LNCAP (cell line): ENCODE measurements at regions not wholly inside any gene's neighbourhood (a gene's known extent, or its start where the extent isn't known, plus 50 kb on each side); places are given as distances from the start of the nearest gene placed in this dataset.

ENCODE experiments used
- TF ChIP-seq, protein P1 (sequence below): fragments of 450-650 bp; IDR thresholded peaks from 2 replicates; pipeline ENCODE4 v1.5.1; 2017; ENCODE audit warnings: mild to moderate bottlenecking

GRCh38 chr4:123871341-123871740, 474.7 kb downstream of the SPRY1 start:
- TF ChIP-seq, protein P1, sequence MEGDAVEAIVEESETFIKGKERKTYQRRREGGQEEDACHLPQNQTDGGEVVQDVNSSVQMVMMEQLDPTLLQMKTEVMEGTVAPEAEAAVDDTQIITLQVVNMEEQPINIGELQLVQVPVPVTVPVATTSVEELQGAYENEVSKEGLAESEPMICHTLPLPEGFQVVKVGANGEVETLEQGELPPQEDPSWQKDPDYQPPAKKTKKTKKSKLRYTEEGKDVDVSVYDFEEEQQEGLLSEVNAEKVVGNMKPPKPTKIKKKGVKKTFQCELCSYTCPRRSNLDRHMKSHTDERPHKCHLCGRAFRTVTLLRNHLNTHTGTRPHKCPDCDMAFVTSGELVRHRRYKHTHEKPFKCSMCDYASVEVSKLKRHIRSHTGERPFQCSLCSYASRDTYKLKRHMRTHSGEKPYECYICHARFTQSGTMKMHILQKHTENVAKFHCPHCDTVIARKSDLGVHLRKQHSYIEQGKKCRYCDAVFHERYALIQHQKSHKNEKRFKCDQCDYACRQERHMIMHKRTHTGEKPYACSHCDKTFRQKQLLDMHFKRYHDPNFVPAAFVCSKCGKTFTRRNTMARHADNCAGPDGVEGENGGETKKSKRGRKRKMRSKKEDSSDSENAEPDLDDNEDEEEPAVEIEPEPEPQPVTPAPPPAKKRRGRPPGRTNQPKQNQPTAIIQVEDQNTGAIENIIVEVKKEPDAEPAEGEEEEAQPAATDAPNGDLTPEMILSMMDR = no peak

DNA sequence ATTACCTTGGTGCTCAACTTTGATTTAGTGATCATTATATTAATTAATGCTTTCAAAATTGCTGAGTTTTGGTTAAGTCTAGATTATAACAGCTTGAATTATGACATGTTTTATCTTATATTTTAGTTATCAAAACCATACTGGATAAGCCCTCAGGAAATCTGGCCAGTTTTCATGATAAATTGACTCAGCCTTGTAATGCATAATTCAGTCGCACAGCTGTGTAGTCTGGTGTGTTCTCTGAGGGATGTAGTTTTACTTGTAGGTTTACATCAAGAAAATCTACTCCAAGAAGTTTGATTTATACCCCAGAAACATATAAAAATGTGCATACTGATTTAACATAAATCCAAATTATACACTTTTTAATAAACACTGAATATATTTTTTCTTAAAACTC, 477.5 kb downstream of the SPRY1 start:
- TF ChIP-seq, protein P1 = no peak

GRCh38 chr4:123876143-123876542, 479.5 kb downstream of the SPRY1 start:
- TF ChIP-seq, protein P1 = no peak

DNA sequence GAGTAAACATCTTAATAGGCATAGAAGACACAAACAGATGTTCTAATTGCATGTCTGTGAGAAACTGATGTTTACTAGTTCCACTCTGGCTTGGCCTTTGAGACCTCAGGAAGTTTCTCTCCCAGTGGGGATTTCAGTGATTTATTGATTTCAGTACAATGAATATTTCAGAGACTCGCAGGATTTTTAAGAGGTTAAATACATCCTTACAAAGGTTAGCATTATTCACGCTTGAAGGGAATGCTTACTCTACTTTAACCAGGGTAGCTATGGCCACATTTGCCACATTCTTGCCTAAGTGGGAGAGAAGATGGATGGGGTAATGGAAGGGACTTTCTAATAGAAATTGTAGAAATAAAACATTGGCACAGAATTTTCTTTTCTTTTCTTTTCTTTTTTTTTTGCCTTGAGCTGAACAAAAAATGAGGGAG, 480.1 kb downstream of the SPRY1 start:
- TF ChIP-seq, protein P1 = no peak

DNA sequence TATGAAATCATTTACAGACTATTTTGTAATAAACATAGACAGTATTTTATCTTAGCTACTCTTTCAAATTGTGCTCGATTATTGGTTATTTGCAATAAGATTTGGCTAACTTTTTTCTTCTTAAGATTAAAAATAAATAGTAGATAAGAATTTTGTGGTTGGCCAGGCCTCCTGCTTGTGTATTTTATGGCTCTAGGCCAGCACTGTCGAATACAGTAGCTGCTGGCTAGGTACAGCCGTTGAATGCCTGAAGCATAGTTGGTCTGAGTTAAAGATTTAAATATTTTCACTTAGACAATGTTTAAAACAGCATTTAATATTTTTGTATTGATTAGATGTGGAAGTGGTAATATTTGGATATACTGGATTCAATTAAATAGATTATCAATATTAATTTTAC, 481.0 kb downstream of the SPRY1 start:
- TF ChIP-seq, protein P1 = no peak

DNA sequence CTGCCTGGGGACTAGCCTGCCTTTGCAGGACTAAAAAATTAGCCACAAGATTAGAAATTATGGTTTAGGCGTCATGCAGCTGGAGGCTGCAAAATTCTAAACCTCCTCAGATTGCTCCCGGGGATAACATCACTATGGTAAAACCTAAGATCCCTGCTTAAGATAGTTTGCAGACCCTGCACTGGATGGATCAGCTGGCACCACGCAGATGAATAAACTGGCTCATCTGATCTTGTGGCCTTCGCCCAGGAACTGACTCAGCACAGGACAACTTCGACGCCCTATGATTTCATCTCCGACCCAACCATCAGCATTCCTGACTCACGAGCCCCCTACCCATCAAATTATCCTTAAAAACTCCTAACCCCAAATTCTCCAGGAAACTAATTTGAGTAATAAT, 482.4 kb downstream of the SPRY1 start:
- TF ChIP-seq, protein P1 = no peak

- TF ChIP-seq, protein P1 = no peak
Measured at GRCh38 chr4:123880631-123881030, 484.0 kb downstream of the SPRY1 start.

- TF ChIP-seq, protein P1 = no peak
Measured at GRCh38 chr4:123884922-123885321, 488.3 kb downstream of the SPRY1 start.
